ENCODE measurements at regions not wholly inside any gene's neighbourhood (a gene's known extent, or its start where the extent isn't known, plus 50 kb on each side); places are given as distances from the start of the nearest gene placed in this dataset.
A peak's percentile ranks its signal among the peaks of the same experiment; 100 is the strongest.
"Not testable (repeated sequence)": the region's sequence is repeated elsewhere in the genome, so short reads cannot be mapped to it uniquely, and the experiment has no call there.

GRCh38 chrX:55813150-55813549 lies 95.6 kb downstream of the RRAGB start:
- DNase-seq (ENCODE audit: low read depth): no peak

GRCh38 chrX:55815546-55815945 lies 98.0 kb downstream of the RRAGB start:
- no peak for DNase-seq (ENCODE audit: low read depth)

- no peak for DNase-seq (ENCODE audit: low read depth)
Observed at GRCh38 chrX:55816023-55816422, 98.5 kb downstream of the RRAGB start.

- DNase-seq (ENCODE audit: low read depth): no peak
Observed at GRCh38 chrX:55818673-55819375, 101.3 kb downstream of the RRAGB start.

- no peak for DNase-seq (ENCODE audit: low read depth)
Observed at GRCh38 chrX:55839485-55839884, 121.9 kb downstream of the RRAGB start.

- DNase-seq (ENCODE audit: low read depth): no peak
Observed at GRCh38 chrX:55841962-55842752, 124.6 kb downstream of the RRAGB start.

GRCh38 chrX:55866779-55867178 lies 149.2 kb downstream of the RRAGB start:
- DNase-seq (ENCODE audit: low read depth): not testable (repeated sequence)

GRCh38 chrX:55867181-55867651 lies 149.7 kb downstream of the RRAGB start:
- DNase-seq (ENCODE audit: low read depth): no peak

GRCh38 chrX:55867708-55868107 lies 150.2 kb downstream of the RRAGB start:
- DNase-seq (ENCODE audit: low read depth): no peak

GRCh38 chrX:55874807-55875206 lies 157.3 kb downstream of the RRAGB start:
- no peak for DNase-seq (ENCODE audit: low read depth)

GRCh38 chrX:55883541-55883940 lies 166.0 kb downstream of the RRAGB start:
- not testable (repeated sequence) for DNase-seq (ENCODE audit: low read depth)

- peak; percentile 19 for DNase-seq (ENCODE audit: low read depth)
Observed at GRCh38 chrX:55907968-55908607, 190.5 kb downstream of the RRAGB start.

- peak; percentile 6 for DNase-seq (ENCODE audit: low read depth)
Observed at GRCh38 chrX:55908661-55909212, 191.2 kb downstream of the RRAGB start.

GRCh38 chrX:55919367-55920221 lies 202.0 kb downstream of the RRAGB start:
- DNase-seq (ENCODE audit: low read depth): no peak

GRCh38 chrX:55924574-55924973 lies 207.0 kb downstream of the RRAGB start:
- DNase-seq (ENCODE audit: low read depth): no peak

- DNase-seq (ENCODE audit: low read depth): not testable (repeated sequence)
Observed at GRCh38 chrX:55928529-55928928, 211.0 kb downstream of the RRAGB start.
